GM13977 (cell line): ENCODE measurements at regions not wholly inside any gene's neighbourhood (a gene's known extent, or its start where the extent isn't known, plus 50 kb on each side); places are given as distances from the start of the nearest gene placed in this dataset.

Experiments
- DNase-seq: peaks from one replicate; pipeline ENCODE4 v3.0.0; 2012; ENCODE audit warnings: low spot score
- CTCF ChIP-seq: IDR thresholded peaks from 2 replicates; pipeline ENCODE4 v1.5.1; 2012; ENCODE audit warnings: mild to moderate bottlenecking, control low read depth; ENCODE audit not compliant: insufficient read depth; ENCODE audit errors: extremely low read depth, missing control alignments
- in situ Hi-C: fragments of 300-500 bp; cut with MboI; formaldehyde crosslinking; loops from one replicate; pipeline ENCODE4 v1.12.0; 2022; ENCODE audit warnings: low sequenced_read_pairs, low pct_unique_long_range_greater_than_20kb, mixed read lengths, inconsistent platforms; ENCODE audit not compliant: unreplicated experiment

DNA sequence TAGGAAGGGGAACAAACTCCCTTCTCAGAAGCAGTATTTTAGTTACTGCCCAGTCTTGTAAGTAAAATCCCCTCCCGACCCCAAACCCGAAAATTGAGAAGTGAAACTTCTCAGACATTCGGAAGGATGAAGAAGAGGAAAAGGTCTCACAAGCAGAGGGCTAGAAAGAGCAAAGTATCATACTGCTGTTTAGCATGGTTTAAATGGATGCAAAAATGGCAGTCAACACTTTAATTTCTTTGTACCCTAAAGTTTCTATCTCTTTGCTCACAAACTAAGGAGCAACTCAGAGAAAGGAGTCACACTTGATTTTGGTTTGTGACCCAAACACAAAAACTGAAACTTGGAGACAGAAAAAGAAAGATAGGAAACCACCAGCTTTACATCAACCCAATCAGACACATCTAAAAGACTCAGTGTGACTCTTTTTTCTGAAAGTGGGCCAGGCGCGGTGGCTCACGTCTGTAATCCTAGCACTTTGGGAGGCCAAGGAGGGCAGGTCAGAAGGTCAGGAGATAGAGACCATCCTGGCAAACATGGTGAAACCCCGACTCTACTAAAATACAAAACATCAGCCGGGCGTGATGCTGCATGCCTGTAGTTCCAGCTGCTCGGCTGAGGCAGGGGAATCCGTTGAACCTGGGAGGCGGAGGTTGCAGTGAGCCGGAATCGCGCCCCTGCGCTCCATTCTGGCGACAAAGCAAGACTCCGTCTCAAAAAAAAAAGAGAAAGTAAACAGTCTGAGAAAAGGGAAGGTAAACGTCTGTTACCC, 63.2 kb upstream of the ATP11B start:
- in situ Hi-C loops: no loop called here
- peak; percentile 67 for DNase-seq
- TF ChIP-seq CTCF: no peak

GRCh38 chr3:182730675-182731042, 62.6 kb upstream of the ATP11B start:
- TF ChIP-seq CTCF: no peak
- in situ Hi-C loops: no loop called here
- DNase-seq: no peak

GRCh38 chr3:182731764-182732163, 61.5 kb upstream of the ATP11B start:
- no peak for TF ChIP-seq CTCF
- no peak for DNase-seq
- in situ Hi-C loops: no loop called here

GRCh38 chr3:182732232-182733015, 60.9 kb upstream of the ATP11B start:
- peak; percentile 26 for DNase-seq
- in situ Hi-C loops: no loop called here
- TF ChIP-seq CTCF: no peak

DNA sequence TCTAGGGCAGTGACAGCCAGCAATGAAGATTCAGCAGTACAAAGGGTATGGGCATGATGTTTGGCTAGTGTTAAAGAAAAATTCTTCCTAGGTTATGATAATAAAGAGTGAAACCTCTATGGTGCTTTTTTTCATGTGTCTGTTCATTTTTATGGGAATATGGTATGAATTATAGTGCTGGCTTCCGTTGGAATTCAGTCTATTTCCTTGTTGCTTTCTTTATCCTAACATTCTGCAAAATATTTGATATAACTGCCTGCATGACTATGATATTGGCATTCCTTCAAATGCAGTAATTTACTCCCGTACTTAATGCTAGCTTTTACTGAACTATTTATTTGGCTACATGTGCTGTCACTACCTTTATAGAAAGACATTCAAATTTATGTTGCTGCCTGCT, 57.6 kb upstream of the ATP11B start:
- DNase-seq: no peak
- no peak for TF ChIP-seq CTCF
- in situ Hi-C loops: no loop called here

DNA sequence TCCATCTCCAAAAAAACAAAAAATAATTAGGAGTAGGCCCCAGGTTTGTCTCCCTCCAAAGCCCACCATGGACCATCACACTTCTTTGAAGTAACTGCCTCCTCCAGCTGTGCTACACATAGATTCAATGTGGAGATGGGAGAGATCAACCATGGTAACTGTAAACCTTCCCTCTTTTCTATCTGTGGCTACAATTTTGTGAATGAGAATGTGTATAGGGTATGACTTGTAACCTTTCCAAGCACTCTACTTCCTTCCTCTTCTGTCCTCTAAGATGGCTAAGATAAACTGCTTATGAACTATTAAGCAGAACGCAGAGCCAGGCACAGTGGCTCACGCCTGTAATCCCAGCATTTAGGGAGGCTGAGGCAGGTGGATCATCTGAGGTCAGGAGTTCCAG, 55.5 kb upstream of the ATP11B start:
- in situ Hi-C loops: no loop called here
- no peak for DNase-seq
- no peak for TF ChIP-seq CTCF
